MM.1S (cell line): ENCODE measurements at regions not wholly inside any gene's neighbourhood (a gene's known extent, or its start where the extent isn't known, plus 50 kb on each side); places are given as distances from the start of the nearest gene placed in this dataset.

Experiments used
- CTCF ChIP-seq: fragments of 300-600 bp; sonication (generic); IDR thresholded peaks from 2 replicates; pipeline ENCODE4 v1.5.1; 2016; ENCODE audit warnings: antibody characterized with exemption, low read length, mixed read lengths
- EZH2 ChIP-seq: fragments of 300-600 bp; sonication (generic); optimal IDR thresholded peaks from 2 replicates; pipeline ENCODE3; 2017; ENCODE audit warnings: low read depth, mild to moderate bottlenecking, antibody characterized with exemption, low read length, mixed read lengths

GRCh38 chr15:26201177-26201858 lies 338.2 kb upstream of the ATP10A start:
- TF ChIP-seq CTCF (no peak), EZH2 (no peak)
